Endothelial cell (in vitro differentiated cells): ENCODE measurements at regions not wholly inside any gene's neighbourhood (a gene's known extent, or its start where the extent isn't known, plus 50 kb on each side); places are given as distances from the start of the nearest gene placed in this dataset.

Source experiments
- DNase-seq: peaks from one replicate; pipeline ENCODE4 v3.0.0; 2021; ENCODE audit warnings: low spot score
- H3K27ac Mint-ChIP-seq: one replicate; pipeline ENCODE4 v1.8.0; 2021; ENCODE audit warnings: mixed read lengths, inconsistent platforms; ENCODE audit not compliant: unreplicated experiment
- H3K27me3 Mint-ChIP-seq: one replicate; pipeline ENCODE4 v1.8.0; 2021; ENCODE audit warnings: mild to moderate bottlenecking, moderate library complexity, mixed read lengths, inconsistent platforms; ENCODE audit not compliant: unreplicated experiment
- H3K36me3 Mint-ChIP-seq: one replicate; pipeline ENCODE4 v1.8.0; 2021; ENCODE audit warnings: mild to moderate bottlenecking, low read depth, mixed read lengths, inconsistent platforms; ENCODE audit not compliant: unreplicated experiment
- H3K4me1 Mint-ChIP-seq: one replicate; pipeline ENCODE4 v1.8.0; 2021; ENCODE audit warnings: mild to moderate bottlenecking, mixed read lengths, inconsistent platforms; ENCODE audit not compliant: unreplicated experiment
- H3K4me3 Mint-ChIP-seq: one replicate; pipeline ENCODE4 v1.8.0; 2021; ENCODE audit warnings: mild to moderate bottlenecking, mixed read lengths, inconsistent platforms; ENCODE audit not compliant: unreplicated experiment
- H3K9me3 Mint-ChIP-seq: one replicate; pipeline ENCODE4 v1.8.0; 2021; ENCODE audit warnings: mixed read lengths, inconsistent platforms; ENCODE audit not compliant: unreplicated experiment
- CTCF ChIP-seq: fragments of 200-600 bp; sonication (generic); IDR thresholded peaks from one replicate; pipeline ENCODE4 v1.5.0; 2021; ENCODE audit warnings: antibody characterized with exemption; ENCODE audit not compliant: unreplicated experiment

DNA sequence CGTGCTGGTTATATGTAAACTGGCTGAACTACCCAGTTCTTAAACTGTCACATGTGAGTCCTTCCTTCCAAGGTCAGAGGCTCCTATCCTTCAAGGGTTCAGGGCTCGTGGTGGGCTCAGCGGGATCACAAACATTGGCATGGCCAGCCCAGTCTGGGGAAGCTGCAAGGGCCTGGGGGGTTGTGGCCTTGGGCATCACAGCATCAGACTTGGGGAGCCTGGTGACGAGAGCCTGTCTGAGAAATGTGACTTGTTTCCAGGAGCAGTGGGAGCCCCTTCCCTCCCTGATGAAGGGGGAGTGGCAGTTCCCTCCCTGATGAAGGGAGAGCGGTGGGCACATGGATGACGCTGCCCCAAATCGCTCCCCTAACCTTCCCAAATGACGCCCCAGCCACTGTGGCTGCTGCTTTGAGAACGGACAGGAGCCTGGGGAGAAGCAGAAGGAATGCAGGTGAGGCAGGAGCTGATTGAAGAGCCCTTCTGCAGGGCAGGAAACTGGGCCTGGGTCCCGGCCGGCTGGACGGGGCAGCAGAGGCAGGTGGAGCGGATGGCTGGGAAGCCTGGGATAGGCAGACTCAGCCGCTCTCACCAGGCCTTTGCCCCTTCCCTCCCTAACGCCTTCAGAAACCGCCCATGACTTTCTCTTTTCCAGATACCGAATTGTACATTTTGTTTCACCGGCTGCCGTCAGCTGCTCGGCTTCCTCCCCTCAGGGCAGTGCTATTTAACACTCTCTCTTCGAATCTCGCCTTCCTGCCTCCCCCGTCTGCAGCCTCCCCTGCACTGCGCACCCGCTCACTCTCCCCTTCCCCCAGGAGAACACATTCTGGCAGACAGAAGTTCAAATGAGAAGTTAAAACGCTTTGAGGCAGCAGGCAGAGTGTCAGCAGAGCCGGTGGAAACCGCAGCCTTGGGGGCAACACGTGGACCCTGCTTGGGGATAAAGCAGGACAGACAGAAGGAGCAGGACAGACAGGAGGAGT lies 1486.7 kb downstream of the BRD1 start:
- H3K36me3 Mint-ChIP-seq: no peaks in the 10 kb centered on the region
- H3K4me3 Mint-ChIP-seq: no peak overlapping the region
- no peaks in the 10 kb centered on the region for H3K4me1 Mint-ChIP-seq
- no peaks in the 10 kb centered on the region for H3K9me3 Mint-ChIP-seq
- peaks cover 14% of the 10 kb centered on the region for H3K27me3 Mint-ChIP-seq
- TF ChIP-seq CTCF: no peak
- no peak for DNase-seq
- no peak overlapping the region for H3K27ac Mint-ChIP-seq

GRCh38 chr22:48340191-48340590 lies 1487.5 kb downstream of the BRD1 start:
- H3K27me3 Mint-ChIP-seq: peaks cover 14% of the 10 kb centered on the region
- H3K4me3 Mint-ChIP-seq: no peak overlapping the region
- H3K4me1 Mint-ChIP-seq: no peaks in the 10 kb centered on the region
- no peak overlapping the region for H3K27ac Mint-ChIP-seq
- H3K9me3 Mint-ChIP-seq: no peaks in the 10 kb centered on the region
- H3K36me3 Mint-ChIP-seq: no peaks in the 10 kb centered on the region
- DNase-seq: no peak
- no peak for TF ChIP-seq CTCF

DNA sequence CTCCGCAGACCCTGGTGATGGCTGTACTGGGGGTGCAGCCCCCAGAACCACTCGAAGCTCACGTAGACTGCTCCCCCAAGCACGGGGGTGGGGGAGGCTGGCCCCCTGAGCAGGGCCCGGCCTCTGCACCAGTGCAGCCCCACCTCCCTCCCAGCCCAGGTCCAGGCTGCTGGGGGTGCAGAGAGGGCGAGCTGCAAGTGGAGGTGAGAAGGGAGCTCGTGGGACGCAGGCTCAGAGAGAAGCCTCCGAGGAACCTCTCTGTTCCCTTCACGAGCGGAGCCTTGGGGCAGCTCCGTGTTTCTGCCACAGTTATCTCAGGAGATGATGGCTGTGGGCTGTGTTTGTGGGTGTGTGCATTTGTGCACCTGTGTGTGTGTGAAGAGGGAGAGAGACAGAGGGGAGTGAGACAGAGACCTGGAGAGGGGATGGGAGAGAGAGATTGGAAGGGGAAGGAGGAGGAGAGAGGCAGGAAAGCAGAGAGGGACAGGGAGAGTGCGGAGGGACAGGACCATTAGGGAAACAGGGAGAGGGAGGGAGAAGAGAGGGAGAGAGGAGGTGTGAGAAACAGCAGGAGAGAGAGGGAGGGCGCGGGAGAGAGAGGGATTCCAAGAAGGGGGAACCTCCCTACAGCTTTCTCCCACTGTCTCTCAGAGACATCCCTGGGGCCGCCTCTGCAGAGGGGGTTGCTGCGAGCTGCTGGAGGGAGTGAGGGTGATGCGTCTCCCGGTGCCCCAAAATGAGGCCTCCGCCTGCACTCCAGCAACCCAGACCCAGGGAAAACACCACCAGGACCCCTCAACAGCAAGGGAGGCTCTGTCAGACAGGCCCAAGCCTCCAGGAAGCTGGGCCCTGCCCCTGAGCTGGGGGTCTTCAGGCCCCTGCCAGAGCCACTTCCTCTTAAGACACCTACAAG lies 1488.6 kb downstream of the BRD1 start:
- TF ChIP-seq CTCF: no peak
- H3K4me1 Mint-ChIP-seq: no peaks in the 10 kb centered on the region
- DNase-seq: no peak
- H3K27ac Mint-ChIP-seq: no peak overlapping the region
- H3K4me3 Mint-ChIP-seq: no peak overlapping the region
- no peaks in the 10 kb centered on the region for H3K9me3 Mint-ChIP-seq
- H3K27me3 Mint-ChIP-seq: peaks cover 10% of the 10 kb centered on the region
- H3K36me3 Mint-ChIP-seq: no peaks in the 10 kb centered on the region

- no peak for TF ChIP-seq CTCF
- Mint-ChIP-seq H3K9me3 (no peaks in the 10 kb centered on the region), H3K27me3 (peaks cover 10% of the 10 kb centered on the region), H3K4me3 (no peak overlapping the region), H3K36me3 (no peaks in the 10 kb centered on the region), H3K4me1 (no peaks in the 10 kb centered on the region), H3K27ac (no peak overlapping the region)
- no peak for DNase-seq
Observed at GRCh38 chr22:48337957-48338792, 1489.5 kb downstream of the BRD1 start.
